AG04450 (cell line): ENCODE measurements at regions not wholly inside any gene's neighbourhood (a gene's known extent, or its start where the extent isn't known, plus 50 kb on each side); places are given as distances from the start of the nearest gene placed in this dataset.

Experiments
- CTCF ChIA-PET: fragments of 300-600, 350-600 bp; formaldehyde crosslinking; extraction: SDS; loops from one replicate; lab custom pipeline; 2022; ENCODE audit warnings: antibody characterized with exemption, inconsistent platforms; lab: Charles Lee
- POLR2A ChIA-PET: fragments of 350-600 bp; formaldehyde crosslinking; extraction: SDS; loops from one replicate; lab custom pipeline; 2021; ENCODE audit warnings: antibody characterized with exemption, inconsistent platforms; lab: Yijun Ruan, JAX
- DNase-seq: peaks from one replicate; pipeline ENCODE4 v3.0.0-alpha.2; 2011; ENCODE audit warnings: low read depth, low spot score
- H3K27ac ChIP-seq: one replicate; pipeline ENCODE4 v1.5.1; 2012; ENCODE audit warnings: low read depth, low read length, control low read depth
- H3K27me3 ChIP-seq: one replicate; pipeline ENCODE4 v1.6.0; 2012; ENCODE audit warnings: low read length; ENCODE audit not compliant: control insufficient read depth, insufficient read depth
- H3K4me3 ChIP-seq: 2 replicates; pipeline ENCODE4 v1.5.1; 2011; ENCODE audit warnings: mild to moderate bottlenecking, low read depth, low read length, control low read depth
- H3K9me3 ChIP-seq: 2 replicates; pipeline ENCODE4 v1.5.1; 2012; ENCODE audit warnings: low read length; ENCODE audit not compliant: control insufficient read depth, insufficient read depth
- TF ChIP-seq, protein P1 (sequence below): IDR thresholded peaks from 2 replicates; pipeline ENCODE4 v1.5.1; 2011; ENCODE audit warnings: low read depth, low read length, control low read depth, inconsistent platforms

- no peaks in the 10 kb centered on the region; the same call in 1 of the 2 replicates for H3K9me3 ChIP-seq
- ChIA-PET CTCF (interaction anchor here (1.2 to 3.3 kb wide), 5 partner anchors 8 to 389 kb away, joined by 4 to 20 read pairs (median 8); no protein-coding TSS in a partner anchor), POLR2A (no interaction called here)
- no peak overlapping the region for H3K4me3 ChIP-seq
- TF ChIP-seq, protein P1, sequence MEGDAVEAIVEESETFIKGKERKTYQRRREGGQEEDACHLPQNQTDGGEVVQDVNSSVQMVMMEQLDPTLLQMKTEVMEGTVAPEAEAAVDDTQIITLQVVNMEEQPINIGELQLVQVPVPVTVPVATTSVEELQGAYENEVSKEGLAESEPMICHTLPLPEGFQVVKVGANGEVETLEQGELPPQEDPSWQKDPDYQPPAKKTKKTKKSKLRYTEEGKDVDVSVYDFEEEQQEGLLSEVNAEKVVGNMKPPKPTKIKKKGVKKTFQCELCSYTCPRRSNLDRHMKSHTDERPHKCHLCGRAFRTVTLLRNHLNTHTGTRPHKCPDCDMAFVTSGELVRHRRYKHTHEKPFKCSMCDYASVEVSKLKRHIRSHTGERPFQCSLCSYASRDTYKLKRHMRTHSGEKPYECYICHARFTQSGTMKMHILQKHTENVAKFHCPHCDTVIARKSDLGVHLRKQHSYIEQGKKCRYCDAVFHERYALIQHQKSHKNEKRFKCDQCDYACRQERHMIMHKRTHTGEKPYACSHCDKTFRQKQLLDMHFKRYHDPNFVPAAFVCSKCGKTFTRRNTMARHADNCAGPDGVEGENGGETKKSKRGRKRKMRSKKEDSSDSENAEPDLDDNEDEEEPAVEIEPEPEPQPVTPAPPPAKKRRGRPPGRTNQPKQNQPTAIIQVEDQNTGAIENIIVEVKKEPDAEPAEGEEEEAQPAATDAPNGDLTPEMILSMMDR: no peak
- no peaks in the 10 kb centered on the region for H3K27me3 ChIP-seq
- no peak overlapping the region for H3K27ac ChIP-seq
- no peak for DNase-seq
Measured at GRCh38 chr3:87090631-87091030, 99.7 kb upstream of the VGLL3 start.

DNA sequence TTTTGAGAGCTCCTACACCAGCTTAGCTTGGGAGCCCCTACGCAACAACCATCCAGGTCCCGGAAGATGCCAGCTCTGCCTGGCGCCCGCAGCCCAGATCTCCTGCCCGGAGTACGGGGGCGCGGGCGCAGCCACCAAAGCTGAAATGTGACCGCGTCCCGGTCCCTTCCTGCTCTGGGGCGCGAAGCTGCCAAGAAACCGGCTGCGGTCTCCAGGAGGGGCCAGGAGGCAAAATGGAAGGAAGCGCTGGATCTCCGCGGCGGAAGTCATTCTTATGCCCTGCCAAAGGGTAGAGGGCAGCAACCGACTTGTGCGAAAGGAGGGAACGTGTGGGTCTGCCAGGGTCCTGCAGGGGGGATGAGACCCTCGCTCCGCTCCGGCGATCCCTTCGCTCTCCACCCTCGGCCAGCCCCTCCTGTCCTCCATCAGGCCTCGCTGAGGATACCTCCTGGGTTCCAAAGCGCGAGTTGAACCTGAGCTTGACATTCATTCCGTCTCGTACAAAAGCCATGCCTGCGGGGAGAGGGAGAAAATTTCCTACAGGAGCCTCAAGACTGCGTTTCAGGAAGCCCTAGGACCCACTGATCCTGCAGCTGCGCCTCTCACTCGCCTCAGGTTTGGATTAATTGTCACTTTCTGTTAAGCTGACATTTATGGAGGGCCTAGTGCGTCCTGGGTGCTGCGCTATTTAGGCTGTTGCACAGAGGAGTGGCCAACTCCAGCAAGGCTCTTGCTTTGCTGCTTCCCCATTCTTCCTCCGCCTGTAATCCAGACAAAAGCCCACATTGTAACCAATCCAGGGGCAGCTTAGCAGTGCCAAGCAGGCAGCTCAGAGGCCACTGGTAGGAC lies 98.3 kb upstream of the VGLL3 start:
- DNase-seq: peak; percentile 46
- POLR2A ChIA-PET: interaction anchor here (0.6 to 1.2 kb wide), 3 partner anchors 12 to 303 kb away, joined by 3 read pairs; no protein-coding TSS in a partner anchor
- TF ChIP-seq, protein P1: no peak
- Histone ChIP-seq H3K9me3 (no peaks in the 10 kb centered on the region; the same call in 1 of the 2 replicates), H3K4me3 (peak overlapping the region; percentile 62), H3K27ac (peak overlapping the region; percentile 84), H3K27me3 (no peaks in the 10 kb centered on the region)
- CTCF ChIA-PET: interaction anchor here (0.5 to 3.3 kb wide), 9 partner anchors 9 to 316 kb away, joined by 3 to 20 read pairs (median 3); no protein-coding TSS in a partner anchor

DNA sequence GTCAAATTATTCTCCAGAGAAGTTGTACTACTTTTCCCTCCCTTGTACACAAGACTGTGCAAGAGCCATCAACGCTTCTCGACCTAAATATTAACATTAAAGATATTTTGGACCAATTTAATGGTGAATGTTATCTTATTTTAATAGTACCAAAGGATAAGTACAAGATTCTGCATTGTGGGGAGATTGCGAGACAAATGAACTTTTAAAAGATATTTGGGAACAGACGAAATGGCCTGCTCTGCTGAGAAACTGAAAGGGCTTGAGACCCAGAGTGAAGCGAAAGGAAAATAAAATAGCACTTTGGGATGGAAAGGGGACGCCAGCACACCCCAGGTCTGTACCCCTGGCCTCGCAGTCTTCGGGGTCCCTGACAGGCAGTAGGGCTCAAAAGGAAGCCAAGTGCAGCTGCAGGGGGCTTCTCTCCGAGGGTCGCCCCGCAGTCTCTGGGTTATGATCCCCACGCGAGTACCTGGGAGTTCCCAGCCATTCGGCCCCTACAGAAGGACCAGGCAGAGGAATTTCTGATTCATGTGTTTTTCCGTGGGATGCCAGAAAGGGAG lies 97.6 kb upstream of the VGLL3 start:
- DNase-seq: no peak
- CTCF ChIA-PET: interaction anchor here (0.5 to 3.3 kb wide), 9 partner anchors 8 to 315 kb away, joined by 3 to 20 read pairs (median 4); no protein-coding TSS in a partner anchor
- H3K27ac ChIP-seq: peak overlapping the region; percentile 84
- TF ChIP-seq, protein P1: no peak
- POLR2A ChIA-PET: interaction anchor here (0.6 to 1.2 kb wide), 2 partner anchors 242 to 303 kb away, joined by 3 read pairs; no protein-coding TSS in a partner anchor
- peak overlapping the region; percentile 62 for H3K4me3 ChIP-seq
- H3K27me3 ChIP-seq: no peaks in the 10 kb centered on the region
- no peaks in the 10 kb centered on the region; the same call in 1 of the 2 replicates for H3K9me3 ChIP-seq

DNA sequence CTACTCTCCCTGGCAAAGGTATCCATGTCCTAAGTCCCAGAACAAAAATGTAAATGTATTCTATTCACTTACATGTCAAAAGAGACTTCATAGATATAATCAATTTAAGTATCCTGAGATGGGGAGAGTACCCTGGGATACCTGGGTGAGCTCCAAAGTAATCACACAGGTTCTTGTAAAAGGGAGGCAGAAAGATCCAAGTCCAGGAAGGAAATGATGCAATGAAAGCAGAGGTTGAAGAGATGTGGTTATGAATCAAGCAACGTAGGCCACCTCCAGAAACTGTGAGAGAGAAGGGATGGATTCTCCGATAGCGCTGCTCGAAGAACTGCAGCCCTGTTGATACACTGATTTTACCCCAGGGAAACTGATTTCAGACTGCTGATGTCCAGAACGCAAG lies 93.9 kb upstream of the VGLL3 start:
- DNase-seq: no peak
- ChIA-PET POLR2A (interaction anchor here (1.2 kb wide), 1 partner anchor 112 kb away, joined by 3 read pairs; no protein-coding TSS in a partner anchor), CTCF (interaction anchor here (0.9 to 7.6 kb wide), 5 partner anchors 78 to 311 kb away, joined by 3 to 165 read pairs (median 5); no protein-coding TSS in a partner anchor)
- Histone ChIP-seq H3K9me3 (no peaks in the 10 kb centered on the region; the same call in 1 of the 2 replicates), H3K27ac (no peak overlapping the region), H3K27me3 (no peaks in the 10 kb centered on the region), H3K4me3 (no peak overlapping the region)
- TF ChIP-seq, protein P1: no peak
